ENCODE measurements at regions not wholly inside any gene's neighbourhood (a gene's known extent, or its start where the extent isn't known, plus 50 kb on each side); places are given as distances from the start of the nearest gene placed in this dataset.

DNA sequence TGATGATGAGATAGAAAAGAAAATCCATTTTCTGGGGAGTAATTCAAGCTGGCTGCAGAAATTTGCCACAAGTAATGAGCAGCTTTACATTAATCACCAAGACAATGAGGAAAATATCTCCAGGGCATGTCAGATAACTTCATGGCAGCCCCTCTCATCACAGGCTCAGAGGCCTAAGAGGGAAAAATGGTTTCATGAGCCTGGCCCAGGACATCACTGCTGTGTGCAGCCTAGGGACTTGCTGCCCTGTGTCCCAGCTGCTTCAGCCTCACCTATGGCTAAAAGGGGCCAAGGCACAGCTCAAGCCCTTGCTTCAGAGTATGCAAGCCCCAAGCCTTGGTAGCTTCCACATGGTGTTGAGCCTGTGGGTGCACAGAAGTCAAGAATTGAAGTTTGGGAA, 161.7 kb downstream of the OPA1 start:
- no peak for DNase-seq (ENCODE audit: low spot score)

DNA sequence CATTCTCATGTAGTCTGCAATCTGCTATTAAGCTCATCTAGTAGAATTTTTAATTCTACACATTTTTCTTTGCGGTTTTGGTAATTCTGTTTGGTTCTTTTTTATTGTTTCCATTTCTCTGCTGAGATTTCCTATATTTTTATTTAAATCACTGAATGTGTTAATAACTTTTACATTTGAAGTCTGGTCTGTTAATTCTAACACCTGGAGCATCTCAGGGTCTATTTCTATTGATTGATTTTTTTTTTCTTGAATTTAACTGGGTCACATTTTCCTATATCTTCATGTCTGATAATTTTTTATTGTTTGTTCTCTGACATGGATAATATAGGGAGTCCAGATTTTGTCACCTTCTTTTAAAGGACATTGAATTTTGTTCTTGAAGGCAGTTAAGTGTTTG, 163.5 kb downstream of the OPA1 start:
- no peak for DNase-seq (ENCODE audit: low spot score)

DNA sequence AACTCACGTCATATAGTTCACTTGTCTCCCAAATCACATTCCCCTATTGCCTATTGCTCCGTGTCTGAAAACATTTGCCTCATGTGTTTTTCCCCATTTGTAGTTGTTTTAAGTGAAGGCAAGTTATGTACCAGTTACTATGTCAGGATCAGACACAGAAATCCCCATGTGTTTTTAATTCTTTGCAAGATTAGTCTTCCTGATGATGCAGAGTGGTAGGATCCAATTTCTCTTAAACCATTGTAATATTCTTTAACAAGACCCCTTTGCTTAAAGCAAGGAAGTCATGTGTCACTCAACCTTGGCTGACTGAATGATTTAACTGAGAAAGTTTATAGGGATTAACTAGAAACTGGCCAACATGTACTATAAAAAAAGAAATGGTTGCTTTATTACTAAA, 164.4 kb downstream of the OPA1 start:
- no peak for DNase-seq (ENCODE audit: low spot score)

DNA sequence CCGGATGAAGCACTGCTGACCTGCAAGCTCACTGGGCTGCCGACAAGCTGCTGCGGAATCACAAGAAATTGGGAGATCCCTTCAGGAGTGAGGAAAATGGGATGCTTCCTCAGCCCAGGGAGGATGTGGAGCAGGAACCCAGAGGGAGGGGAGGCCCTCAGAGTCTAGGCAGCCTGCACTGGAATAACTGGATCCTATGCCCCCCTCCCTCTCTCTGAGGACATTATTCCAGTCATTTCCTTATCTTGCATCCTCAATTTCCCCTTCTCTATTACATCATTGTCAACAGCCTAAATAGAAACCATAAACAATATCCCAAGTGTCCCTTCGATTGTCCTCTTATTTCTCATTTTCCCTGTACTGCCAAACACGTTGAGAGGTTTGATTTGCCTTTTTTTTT, 169.0 kb downstream of the OPA1 start:
- no peak for DNase-seq (ENCODE audit: low spot score)

GRCh38 chr3:193762657-193763056, 169.6 kb downstream of the OPA1 start:
- no peak for DNase-seq (ENCODE audit: low spot score)

DNA sequence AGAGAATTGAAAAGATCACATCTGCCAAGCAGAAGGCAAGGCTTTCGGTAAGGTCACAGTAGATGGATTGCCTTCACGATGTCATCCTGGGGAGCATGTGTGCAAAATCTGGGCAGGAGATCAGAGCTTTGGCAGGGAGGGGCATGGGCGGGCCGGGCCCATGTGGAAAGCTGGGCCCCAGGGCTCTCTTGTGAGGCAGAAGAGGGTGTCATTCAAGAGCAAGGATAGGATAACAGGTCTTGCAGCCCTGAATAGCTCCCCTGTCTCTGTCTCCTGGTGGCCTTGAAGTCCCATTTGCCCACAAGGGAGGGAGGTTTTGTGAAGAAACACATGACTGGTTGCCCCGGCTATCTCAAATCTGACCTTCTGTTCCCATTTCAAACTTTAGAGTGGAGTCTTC, 172.0 kb downstream of the OPA1 start:
- peak; percentile 1 for DNase-seq (ENCODE audit: low spot score)

DNA sequence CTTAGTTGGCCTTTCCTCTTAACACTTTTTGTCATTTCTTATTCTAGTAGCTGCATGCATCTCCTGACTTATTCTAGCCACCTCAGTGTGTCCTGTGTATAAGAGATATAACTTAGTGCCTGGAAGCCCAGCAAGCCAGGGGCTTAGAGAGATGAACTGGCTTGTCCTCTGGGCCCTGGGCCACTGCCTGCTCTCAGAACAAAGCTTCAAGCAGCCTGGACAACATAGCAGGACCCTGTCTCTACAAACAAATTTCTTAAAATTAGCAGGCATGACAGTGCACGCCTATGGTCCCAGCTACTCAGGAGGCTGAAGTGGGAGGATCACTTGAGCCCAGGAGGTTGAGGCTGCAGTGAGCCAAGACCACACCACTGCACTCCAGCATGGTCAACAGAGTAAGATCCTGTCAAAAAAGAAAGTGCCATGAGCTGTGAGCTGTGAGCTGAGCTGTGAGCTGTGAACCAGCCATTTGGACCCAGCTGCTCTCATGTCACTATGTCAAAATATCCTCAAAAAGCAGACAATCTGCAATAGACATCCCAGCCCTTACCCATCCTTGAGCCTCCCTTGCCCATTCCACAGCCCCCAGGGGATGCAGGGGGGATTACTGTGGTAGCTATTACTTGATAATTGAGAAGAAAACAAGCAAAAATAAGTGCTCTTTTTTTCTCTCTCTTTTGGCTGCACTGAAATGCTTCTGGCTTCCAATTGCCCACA, 174.5 kb downstream of the OPA1 start:
- peak; percentile 7 for DNase-seq (ENCODE audit: low spot score)

- DNase-seq (ENCODE audit: low spot score), result no peak
Observed at GRCh38 chr3:193768070-193768394, 175.0 kb downstream of the OPA1 start.

DNA sequence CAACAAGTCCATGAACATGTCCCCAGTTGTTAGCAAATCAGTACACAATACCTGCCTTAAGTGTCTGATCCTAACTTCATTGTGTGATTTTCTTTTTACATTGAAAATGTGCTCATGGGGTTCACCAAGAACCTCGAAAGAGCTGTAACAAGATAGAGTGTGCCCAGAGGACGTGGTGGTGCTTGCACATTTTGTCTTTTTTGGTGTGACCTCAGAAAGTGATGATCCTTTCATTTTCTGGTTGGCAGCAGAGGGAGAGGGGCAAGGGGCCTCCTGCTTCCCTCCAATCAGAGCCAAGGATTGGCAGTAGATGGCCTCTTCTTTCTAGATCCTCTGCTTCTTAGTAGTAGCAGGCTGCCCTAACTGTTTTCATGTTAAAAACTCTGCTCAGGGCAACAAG, 176.4 kb downstream of the OPA1 start:
- DNase-seq (ENCODE audit: low spot score), result no peak

GRCh38 chr3:193771011-193771652, 178.1 kb downstream of the OPA1 start:
- DNase-seq (ENCODE audit: low spot score), result peak; percentile 5

- DNase-seq (ENCODE audit: low spot score), result peak; percentile 6
Observed at GRCh38 chr3:193771653-193772421, 178.8 kb downstream of the OPA1 start.

DNA sequence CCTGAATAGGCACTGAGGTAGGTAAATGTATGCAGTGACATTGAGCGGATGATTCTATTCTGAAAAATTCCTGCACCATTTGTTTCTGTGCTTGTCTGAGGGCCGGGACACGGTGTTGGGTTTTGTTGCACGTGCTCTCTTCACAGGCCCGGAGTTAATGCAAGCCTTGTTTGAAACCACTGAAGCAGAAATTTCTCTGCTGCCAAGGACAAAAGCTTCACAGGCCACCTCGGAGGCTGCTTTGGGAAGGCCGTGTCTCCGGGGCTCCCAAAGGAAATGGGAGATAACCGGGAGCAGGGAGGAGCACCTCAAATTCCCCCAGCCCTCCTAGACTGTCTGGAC, 179.4 kb downstream of the OPA1 start:
- peak; percentile 2 for DNase-seq (ENCODE audit: low spot score)

- DNase-seq (ENCODE audit: low spot score), result no peak
Observed at GRCh38 chr3:193773266-193774220, 180.5 kb downstream of the OPA1 start.

GRCh38 chr3:193774272-193774915, 181.4 kb downstream of the OPA1 start:
- DNase-seq (ENCODE audit: low spot score), result no peak

DNA sequence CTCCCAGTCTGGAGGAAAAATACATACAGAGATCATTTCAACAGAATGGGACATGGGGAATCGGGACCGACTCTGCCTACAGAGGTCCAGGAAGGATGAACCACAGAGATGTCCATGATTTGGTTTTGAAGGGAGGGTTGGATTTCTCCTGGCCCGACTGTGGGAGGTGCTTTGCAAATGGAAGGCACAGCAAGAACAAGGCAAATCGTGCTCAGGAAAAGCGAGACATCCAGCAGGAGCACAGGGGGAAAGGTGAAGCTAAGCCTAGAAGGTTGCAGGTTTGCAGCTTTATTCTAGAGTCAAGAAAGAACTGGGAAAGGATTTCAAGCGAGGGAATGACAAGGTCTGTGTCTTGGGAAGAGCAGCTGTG, 181.9 kb downstream of the OPA1 start:
- DNase-seq (ENCODE audit: low spot score), result no peak

DNA sequence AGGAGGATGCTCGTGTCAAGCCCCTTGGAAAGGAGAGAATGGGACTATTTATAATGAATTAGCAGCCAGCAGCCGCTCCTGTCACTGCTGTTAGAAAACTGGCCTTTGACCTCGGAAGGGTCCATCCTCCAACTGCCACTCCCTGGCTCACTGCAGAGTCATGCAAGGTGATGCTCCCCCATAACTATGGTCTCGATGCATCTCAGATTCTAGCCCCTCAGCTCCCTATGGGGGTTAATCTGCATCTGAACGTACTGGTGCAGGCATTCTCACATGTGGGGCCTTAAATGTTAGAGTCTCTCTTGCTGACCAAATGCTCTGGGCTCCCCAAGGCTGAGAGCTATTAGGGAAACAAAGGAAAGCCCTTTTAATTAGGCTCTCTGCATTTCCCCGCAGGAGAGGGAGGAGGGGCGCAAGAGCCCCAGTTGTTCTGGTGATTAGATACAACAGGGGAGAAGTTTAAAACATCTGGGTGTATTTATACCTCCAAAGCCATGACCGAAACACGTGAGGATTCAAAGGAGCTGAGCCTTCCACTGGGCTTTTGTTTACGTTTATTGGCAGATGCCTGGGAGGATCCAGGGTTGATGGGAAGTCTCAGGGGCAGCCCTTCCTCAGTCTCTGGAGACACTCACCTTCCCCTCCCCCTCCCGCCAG, 182.5 kb downstream of the OPA1 start:
- no peak for DNase-seq (ENCODE audit: low spot score)

GRCh38 chr3:193776626-193777358, 183.8 kb downstream of the OPA1 start:
- DNase-seq (ENCODE audit: low spot score), result no peak

- DNase-seq (ENCODE audit: low spot score), result no peak
Observed at GRCh38 chr3:193777524-193777923, 184.5 kb downstream of the OPA1 start.

GRCh38 chr3:193778676-193779075, 185.7 kb downstream of the OPA1 start:
- DNase-seq (ENCODE audit: low spot score), result no peak

DNA sequence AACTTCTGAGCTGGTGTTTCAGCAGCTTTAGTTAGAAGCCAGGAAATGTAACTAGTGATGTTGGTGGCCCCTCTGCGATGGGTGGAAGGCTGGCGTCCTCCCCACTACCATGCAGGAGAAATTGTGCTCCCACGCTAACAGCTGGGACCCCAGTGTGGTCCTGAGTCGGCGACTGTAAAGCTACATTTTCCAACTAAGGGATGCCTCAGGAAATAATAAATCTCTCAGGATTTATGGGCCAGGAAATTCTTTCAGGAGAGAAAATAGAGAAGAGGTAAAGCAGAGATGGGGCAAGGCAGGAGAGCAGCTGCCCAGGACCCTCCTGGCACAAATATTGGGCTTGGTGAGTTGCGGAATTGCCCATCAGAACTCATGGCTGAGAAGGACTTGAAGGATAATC, 186.9 kb downstream of the OPA1 start:
- DNase-seq (ENCODE audit: low spot score), result no peak
